ENCODE measurements at regions not wholly inside any gene's neighbourhood (a gene's known extent, or its start where the extent isn't known, plus 50 kb on each side); places are given as distances from the start of the nearest gene placed in this dataset.

- CTCF ChIA-PET (ENCODE audit: unreplicated experiment), result no interaction called here
- Histone ChIP-seq H3K9me3 (ENCODE audit: low read length) (no peaks in the 10 kb centered on the region), H3K79me2 (ENCODE audit: insufficient read depth, low read depth, low read length) (no peaks in the 10 kb centered on the region), H3K9me2 (ENCODE audit: insufficient read depth, low read length) (no peaks in the 10 kb centered on the region), H3K36me3 (ENCODE audit: insufficient read depth, low read length) (no peaks in the 10 kb centered on the region), H3K27ac (ENCODE audit: low read depth, low read length, poor library complexity, severe bottlenecking) (no peak overlapping the region), H3K4me2 (ENCODE audit: low read length) (no peak overlapping the region), H3K4me3 (ENCODE audit: low read depth, low read length, poor library complexity, severe bottlenecking) (no peak overlapping the region), H3K4me1 (ENCODE audit: insufficient read depth, low read length, poor library complexity, severe bottlenecking) (no peaks in the 10 kb centered on the region), H2AFZ (ENCODE audit: low read length) (no peak overlapping the region), H4K20me1 (ENCODE audit: insufficient read depth, low read length) (no peaks in the 10 kb centered on the region)
- no peak for DNase-seq (ENCODE audit: low spot score)
- intact Hi-C loops (cut with micrococcal nuclease; ENCODE audit: unreplicated experiment), result no loop called here
- TF ChIP-seq CTCF (conservative IDR thresholded peaks at IDR 0.05; ENCODE audit: low read length) (no peak), EZH2phosphoT487 (IDR thresholded peaks at IDR 0.05; ENCODE audit: borderline replicate concordance, low read depth, low read length) (no peak)
- BruUV-seq (replicated peaks), result no TSS peak
- POLR2A ChIA-PET, result interaction anchor here (0.7 kb wide), 1 partner anchor 368 kb away, joined by 3 read pairs; no protein-coding TSS in a partner anchor
These were observed 475.2 kb downstream of the SETD4 start for GRCh38 chr21:35585155-35585554.

GRCh38 chr21:35583566-35584216 is 476.6 kb downstream of the SETD4 start:
- Histone ChIP-seq H3K27ac (ENCODE audit: low read depth, low read length, poor library complexity, severe bottlenecking) (no peak overlapping the region), H3K4me1 (ENCODE audit: insufficient read depth, low read length, poor library complexity, severe bottlenecking) (no peaks in the 10 kb centered on the region), H2AFZ (ENCODE audit: low read length) (no peak overlapping the region), H3K36me3 (ENCODE audit: insufficient read depth, low read length) (no peaks in the 10 kb centered on the region), H3K9me2 (ENCODE audit: insufficient read depth, low read length) (no peaks in the 10 kb centered on the region), H3K9me3 (ENCODE audit: low read length) (no peaks in the 10 kb centered on the region), H3K79me2 (ENCODE audit: insufficient read depth, low read depth, low read length) (no peaks in the 10 kb centered on the region), H3K4me2 (ENCODE audit: low read length) (no peak overlapping the region), H3K4me3 (ENCODE audit: low read depth, low read length, poor library complexity, severe bottlenecking) (no peak overlapping the region), H4K20me1 (ENCODE audit: insufficient read depth, low read length) (no peaks in the 10 kb centered on the region)
- TF ChIP-seq EZH2phosphoT487 (IDR thresholded peaks at IDR 0.05; ENCODE audit: borderline replicate concordance, low read depth, low read length) (no peak), CTCF (conservative IDR thresholded peaks at IDR 0.05; ENCODE audit: low read length) (no peak)
- intact Hi-C loops (cut with micrococcal nuclease; ENCODE audit: unreplicated experiment), result no loop called here
- POLR2A ChIA-PET, result interaction anchor here (0.5 to 0.8 kb wide), 3 partner anchors 11 to 388 kb away, joined by 3 read pairs; no protein-coding TSS in a partner anchor
- no peak for DNase-seq (ENCODE audit: low spot score)
- BruUV-seq (replicated peaks), result no TSS peak
- CTCF ChIA-PET (ENCODE audit: unreplicated experiment), result no interaction called here

GRCh38 chr21:35582731-35583130 is 477.6 kb downstream of the SETD4 start:
- Histone ChIP-seq H2AFZ (ENCODE audit: low read length) (no peak overlapping the region), H4K20me1 (ENCODE audit: insufficient read depth, low read length) (no peaks in the 10 kb centered on the region), H3K79me2 (ENCODE audit: insufficient read depth, low read depth, low read length) (no peaks in the 10 kb centered on the region), H3K36me3 (ENCODE audit: insufficient read depth, low read length) (no peaks in the 10 kb centered on the region), H3K9me3 (ENCODE audit: low read length) (no peaks in the 10 kb centered on the region), H3K4me3 (ENCODE audit: low read depth, low read length, poor library complexity, severe bottlenecking) (no peak overlapping the region), H3K4me1 (ENCODE audit: insufficient read depth, low read length, poor library complexity, severe bottlenecking) (no peaks in the 10 kb centered on the region), H3K4me2 (ENCODE audit: low read length) (no peak overlapping the region), H3K9me2 (ENCODE audit: insufficient read depth, low read length) (no peaks in the 10 kb centered on the region), H3K27ac (ENCODE audit: low read depth, low read length, poor library complexity, severe bottlenecking) (no peak overlapping the region)
- no peak for TF ChIP-seq EZH2phosphoT487 (IDR thresholded peaks at IDR 0.05; ENCODE audit: borderline replicate concordance, low read depth, low read length)
- TF ChIP-seq CTCF (conservative IDR thresholded peaks at IDR 0.05; ENCODE audit: low read length), result no peak
- no TSS peak for BruUV-seq (replicated peaks)
- DNase-seq (ENCODE audit: low spot score), result no peak
- intact Hi-C loops (cut with micrococcal nuclease; ENCODE audit: unreplicated experiment), result no loop called here
- POLR2A ChIA-PET, result interaction anchor here (0.7 kb wide), 1 partner anchor 303 kb away, joined by 3 read pairs; no protein-coding TSS in a partner anchor
- CTCF ChIA-PET (ENCODE audit: unreplicated experiment), result no interaction called here

Data from OCI-LY7 (cell line).